Adrenal gland (tissue), 9 donors: ENCODE measurements at regions not wholly inside any gene's neighbourhood (a gene's known extent, or its start where the extent isn't known, plus 50 kb on each side); places are given as distances from the start of the nearest gene placed in this dataset.

ENCODE experiments used
- DNase-seq, 7 donors: peaks; one replicate each; pipeline ENCODE4 v3.0.0-alpha.2; 2019 to 2020
- H3K27ac ChIP-seq, 5 donors: fragments of 200-600 bp; sonication (generic) in 4 of 5; 1 replicate in 3 of 5; 2 replicates in 2 of 5; pipeline versions ENCODE4 v1.5.1 to v1.8.0; 2016 to 2020; ENCODE audit warnings: mild to moderate bottlenecking in 1 of 5
- H3K27me3 ChIP-seq: fragments of 200-600 bp; 2 replicates; pipeline ENCODE4 v1.8.0; 2021
- H3K36me3 ChIP-seq, 2 donors: fragments of 200-600 bp; replicated peaks in 1 of 2; 1 replicate in 1 of 2; 2 replicates in 1 of 2; pipeline versions ENCODE4 v1.5.1 to v1.8.0; 2018 to 2022
- H3K4me1 ChIP-seq, 2 donors: fragments of 200-600 bp; replicated peaks in 1 of 2; 1 replicate in 1 of 2; 2 replicates in 1 of 2; pipeline versions ENCODE4 v1.5.1 to v1.8.0; 2018 to 2021
- H3K4me3 ChIP-seq, 4 donors: fragments of 200-600 bp; sonication (generic) in 3 of 4; one replicate each; pipeline ENCODE4 v1.5.1; 2016 to 2018
- H3K9me3 ChIP-seq, 3 donors: fragments of 200-600 bp; sonication (generic) in 1 of 3; replicated peaks in 1 of 3; 1 replicate in 2 of 3; 2 replicates in 1 of 3; pipeline versions ENCODE4 v1.5.1 to v1.8.0; 2016 to 2021
- CTCF ChIP-seq, 6 experiments: fragments of 450-650 bp in 4 of 6; fragments of 200-600 bp in 2 of 6; sonication (generic) in 1 of 6; IDR thresholded peaks; 1 replicate in 5 of 6; 2 replicates in 1 of 6; pipeline versions ENCODE4 v1.5.1 to v1.8.0; 2016 to 2021; ENCODE audit warnings: antibody characterized with exemption in 6 of 6, mild to moderate bottlenecking in 2 of 6, moderate library complexity in 1 of 6
- POLR2A ChIP-seq, 2 donors: fragments of 450-650 bp; IDR thresholded peaks; one replicate each; pipeline ENCODE4 v1.6.1; 2017; ENCODE audit warnings: antibody characterized with exemption in 2 of 2, mild to moderate bottlenecking in 2 of 2, moderate library complexity in 1 of 2
- WGBS, 4 donors: extraction: QIAGEN DNeasy Blood & Tissue Kit in 2 of 4; methylation state at CpG; one replicate each; pipeline versions ENCODE4 v1.1.5 to v1.1.7; 2013 to 2017; 5-methylcytosine and 5-hydroxymethylcytosine counted together
- intact Hi-C, 2 donors: fragments of 100-400 bp; cut with DNase I; formaldehyde crosslinking; loops; one replicate each; pipeline versions ENCODE4 v1.14.1 to v1.15.0; 2022 to 2023
- donor health status: healthy with polysubstance abuse.
- donor health status: Bipolar disorder and iron deficiency.
- donor health status: DM: yes; HTN: yes; CAD: no.
- donor health status: DM: no; HTN: no; CAD: no.
- donor health status: DM: no; HTN: no; CAD: no.

GRCh38 chr10:59085054-59085453 lies 91.4 kb upstream of the PHYHIPL start:
- intact Hi-C loops = no loop called here
- DNase-seq = no peak

GRCh38 chr10:59085711-59086502 lies 90.5 kb upstream of the PHYHIPL start:
- TF ChIP-seq POLR2A (IDR thresholded peaks at IDR 0.05) (no peak), CTCF (IDR thresholded peaks at IDR 0.05) (no peak)
- Histone ChIP-seq H3K4me1 (peaks cover 0 to under 1% of the 10 kb centered on the region in 2 donors), H3K4me3 (no peak overlapping the region), H3K36me3 (no peaks in the 10 kb centered on the region), H3K27ac (no peak overlapping the region), H3K9me3 (no peaks in the 10 kb centered on the region), H3K27me3 (no peaks in the 10 kb centered on the region)
- no peak for DNase-seq
- intact Hi-C loops = no loop called here
- WGBS, 4 donors = 86 to 92% (median 90%) methylated on average over 6 of the region's 6 CpGs

More at GRCh38 chr10:59085054-59085453, 91.4 kb upstream of the PHYHIPL start:
- H3K36me3 ChIP-seq = no peaks in the 10 kb centered on the region
- no peak overlapping the region for H3K27ac ChIP-seq
- no peak overlapping the region for H3K4me3 ChIP-seq
- no peaks in the 10 kb centered on the region for H3K9me3 ChIP-seq
- TF ChIP-seq POLR2A (IDR thresholded peaks at IDR 0.05) = no peak
- no peak for TF ChIP-seq CTCF (IDR thresholded peaks at IDR 0.05)
- peaks cover 8 to 9% of the 10 kb centered on the region in 2 donors for H3K4me1 ChIP-seq
- H3K27me3 ChIP-seq = no peaks in the 10 kb centered on the region

GRCh38 chr10:59087486-59087885 lies 89.0 kb upstream of the PHYHIPL start:
- no peak overlapping the region for H3K4me3 ChIP-seq
- H3K36me3 ChIP-seq = no peaks in the 10 kb centered on the region
- no peaks in the 10 kb centered on the region for H3K9me3 ChIP-seq
- no peaks in the 10 kb centered on the region for H3K27me3 ChIP-seq
- TF ChIP-seq POLR2A (IDR thresholded peaks at IDR 0.05) = no peak
- no peak for TF ChIP-seq CTCF (IDR thresholded peaks at IDR 0.05)
- H3K4me1 ChIP-seq = no peaks in the 10 kb centered on the region
- intact Hi-C loops = no loop called here
- H3K27ac ChIP-seq = no peak overlapping the region
- no peak for DNase-seq

GRCh38 chr10:59088912-59089573 lies 87.4 kb upstream of the PHYHIPL start:
- Histone ChIP-seq H3K27ac (no peak overlapping the region), H3K9me3 (no peaks in the 10 kb centered on the region), H3K4me1 (no peaks in the 10 kb centered on the region), H3K27me3 (no peaks in the 10 kb centered on the region), H3K4me3 (no peak overlapping the region), H3K36me3 (no peaks in the 10 kb centered on the region)
- DNase-seq = no peak
- intact Hi-C loops = no loop called here
- no peak for TF ChIP-seq CTCF (IDR thresholded peaks at IDR 0.05)
- 88 to 92% (median 89%) methylated on average over 6 to 11 of the region's 11 CpGs for whole genome bisulfite sequencing, 4 donors
